Stimulated activated CD4-positive, alpha-beta T cell treated with anti-CD3 and anti-CD28 coated beads, Interleukin-15, amount 100 ng/mL, for 1 hour (primary cell): ENCODE measurements at regions not wholly inside any gene's neighbourhood (a gene's known extent, or its start where the extent isn't known, plus 50 kb on each side); places are given as distances from the start of the nearest gene placed in this dataset.

Source experiments
- DNase-seq, 2 donors: peaks; one replicate each; pipeline ENCODE4 v3.0.0-alpha.2; 2020; ENCODE audit warnings: low read depth in 1 of 2, low spot score in 1 of 2

DNA sequence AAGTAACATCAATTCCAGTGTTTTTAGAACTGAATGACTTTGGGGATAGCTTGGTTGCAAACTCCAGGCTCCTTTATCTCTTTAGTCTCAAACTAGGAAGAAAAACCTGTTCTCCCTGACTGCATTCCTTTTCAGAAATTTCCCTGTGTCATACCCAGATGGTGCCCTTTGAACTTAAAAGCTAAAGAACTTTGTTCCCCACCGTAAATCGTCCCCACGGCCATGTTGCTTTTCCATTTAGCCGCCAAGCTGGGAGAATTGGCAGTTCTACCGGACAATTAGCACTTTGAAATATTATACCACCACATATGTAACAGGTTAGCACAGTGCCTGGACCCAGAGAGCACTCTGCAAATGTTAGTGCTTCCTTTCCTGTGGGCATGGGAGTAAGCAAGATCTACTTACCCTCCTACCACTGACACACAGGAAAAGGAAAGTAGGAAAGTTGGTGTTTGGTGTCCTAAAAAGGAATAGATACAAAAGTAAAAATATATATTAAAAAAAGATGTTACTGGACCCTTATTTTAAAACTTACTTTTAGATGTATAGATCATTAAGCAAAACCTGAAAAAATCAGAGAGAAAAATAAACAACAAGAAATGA, 191.9 kb upstream of the MIR17HG start:
- no peak for DNase-seq

DNA sequence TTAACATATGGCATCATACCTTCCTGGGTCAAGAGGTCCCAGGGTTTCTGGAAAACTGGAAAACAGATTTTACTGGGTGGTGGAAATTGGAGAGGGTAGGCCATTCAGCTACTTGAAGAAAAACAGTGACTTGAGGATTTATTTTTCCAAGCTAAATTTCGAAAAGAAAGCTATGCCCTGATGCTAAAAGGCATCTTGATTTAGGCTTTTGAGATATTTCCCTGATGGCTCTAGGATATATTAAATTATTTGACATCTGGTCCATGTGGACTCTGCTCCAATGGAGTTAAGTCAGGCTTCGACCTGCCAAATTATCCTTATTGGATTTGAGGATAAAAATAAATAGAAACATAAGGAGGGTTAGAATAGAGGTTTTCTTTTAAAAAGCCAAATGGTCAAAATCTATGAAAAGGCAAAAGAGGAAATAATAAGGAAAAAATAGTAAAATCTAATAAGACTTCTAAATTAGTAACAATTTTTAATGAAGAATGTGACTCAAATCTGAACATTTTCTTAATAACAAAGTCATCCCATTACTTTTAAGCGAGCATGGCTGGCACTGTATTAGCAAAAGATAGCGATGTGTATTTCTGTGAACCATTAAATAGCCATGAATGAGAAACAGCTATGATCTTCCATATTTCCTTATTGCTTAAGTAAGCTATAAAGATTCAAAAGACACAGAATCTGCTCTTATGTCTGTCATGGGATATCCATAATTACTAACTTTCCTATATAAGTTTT, 190.0 kb upstream of the MIR17HG start:
- no peak for DNase-seq

DNA sequence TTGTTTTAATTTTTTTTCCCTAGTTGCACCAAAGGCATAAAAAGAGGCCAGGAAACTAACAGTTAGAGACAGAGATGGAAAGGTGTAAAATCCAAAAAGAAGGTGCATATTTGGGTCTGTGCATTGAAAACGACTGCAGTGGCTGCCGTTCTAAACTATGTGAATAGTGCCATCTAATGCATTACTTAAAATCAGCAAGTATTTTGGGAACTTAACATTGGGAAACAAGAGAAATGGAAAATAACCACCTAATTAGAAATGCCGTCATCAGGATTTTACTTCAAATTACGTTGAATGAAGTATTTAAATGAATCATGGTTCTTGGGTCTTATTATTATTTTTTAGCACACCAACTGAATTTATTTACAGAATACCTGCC, 189.5 kb upstream of the MIR17HG start:
- DNase-seq: no peak

DNA sequence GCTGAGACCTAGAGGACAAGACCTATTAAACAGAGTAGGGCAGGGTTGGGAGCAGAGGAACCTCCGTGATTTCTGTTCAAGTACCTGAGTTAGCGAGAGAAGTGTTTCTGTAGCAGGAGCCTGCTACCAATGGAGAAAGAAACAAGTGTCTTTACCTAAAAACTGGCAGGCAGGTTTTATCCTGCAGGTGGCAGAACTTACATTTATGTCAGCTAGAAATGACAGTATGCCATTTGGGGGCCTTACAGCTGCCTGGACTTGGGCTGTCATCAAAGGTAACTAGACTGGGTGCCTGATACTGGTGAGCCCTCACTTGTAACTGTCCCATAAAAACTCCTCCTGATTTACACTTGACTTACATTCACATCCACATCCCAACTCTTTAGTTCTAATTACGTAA, 185.3 kb upstream of the MIR17HG start:
- no peak for DNase-seq

DNA sequence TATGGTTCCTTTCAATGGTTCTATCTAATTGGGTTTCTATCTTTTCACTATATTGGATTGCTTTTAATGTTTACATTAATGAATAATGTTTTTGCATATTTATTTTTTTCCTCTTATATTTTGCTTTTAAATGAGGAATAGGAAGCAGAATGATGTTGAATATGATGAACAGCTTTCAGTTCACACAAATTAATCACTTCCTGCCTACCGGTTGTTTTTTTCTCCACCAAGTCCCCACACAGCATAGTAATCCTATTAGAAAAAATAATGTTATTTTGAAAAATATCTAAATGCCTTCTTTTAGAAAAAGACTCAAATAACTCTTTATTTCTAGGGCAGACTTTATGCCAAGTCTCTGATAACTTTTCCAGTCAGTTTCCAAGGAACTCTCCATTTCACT, 184.9 kb upstream of the MIR17HG start:
- no peak for DNase-seq

DNA sequence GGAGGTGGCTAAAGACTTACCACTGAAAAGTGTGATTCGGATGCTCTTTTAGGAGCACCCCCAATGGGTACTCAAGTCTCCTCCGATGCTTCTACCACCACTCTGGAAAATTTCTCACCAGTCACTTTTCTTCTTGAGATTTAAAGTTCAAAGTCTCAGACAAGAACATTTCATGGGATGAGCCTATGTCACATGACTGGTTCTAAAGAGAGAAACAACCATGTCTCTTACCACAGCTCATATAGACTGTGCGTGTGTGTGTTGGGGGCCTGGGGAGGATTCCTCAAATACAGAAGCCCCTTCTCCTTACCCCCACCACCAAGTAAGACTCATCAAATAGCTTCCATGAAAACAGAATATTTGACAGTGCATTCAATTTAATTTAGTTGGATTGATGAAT, 181.7 kb upstream of the MIR17HG start:
- no peak for DNase-seq

DNA sequence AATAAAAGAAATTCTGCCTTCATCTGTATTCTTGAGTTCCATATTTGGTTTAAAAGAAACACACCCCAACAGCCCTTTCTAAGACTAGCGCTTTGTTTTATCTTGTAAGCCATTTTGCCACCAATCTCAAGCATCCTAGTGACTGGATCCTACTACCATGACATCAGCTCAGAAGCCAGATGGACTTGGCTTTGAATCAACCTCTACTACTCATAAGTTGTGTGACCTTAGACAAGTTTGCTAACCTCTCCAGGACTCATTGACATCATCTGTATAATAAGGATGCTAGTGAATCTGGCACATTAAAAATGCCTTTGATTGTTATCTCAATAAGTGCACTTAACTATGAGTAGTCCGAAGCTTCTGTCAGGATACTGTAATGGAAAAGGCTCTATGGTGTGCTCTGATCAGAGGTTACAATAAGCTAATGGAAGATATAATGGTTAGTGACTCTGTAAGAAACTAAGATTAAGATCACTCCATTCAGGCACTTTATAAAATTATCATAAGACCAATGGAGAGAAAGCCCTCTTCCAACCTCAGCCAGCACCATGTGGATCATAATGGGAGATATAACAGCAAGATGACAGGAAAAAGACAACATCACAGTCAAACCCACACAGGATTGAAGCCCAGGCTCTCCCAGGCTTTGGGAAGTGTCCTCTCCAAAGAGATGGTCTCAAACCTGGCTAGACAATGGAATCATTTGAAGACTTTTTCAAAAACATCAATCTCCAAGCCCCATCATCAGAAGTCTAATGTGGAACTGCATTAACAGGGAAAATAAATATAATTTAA, 180.6 kb upstream of the MIR17HG start:
- no peak for DNase-seq

DNA sequence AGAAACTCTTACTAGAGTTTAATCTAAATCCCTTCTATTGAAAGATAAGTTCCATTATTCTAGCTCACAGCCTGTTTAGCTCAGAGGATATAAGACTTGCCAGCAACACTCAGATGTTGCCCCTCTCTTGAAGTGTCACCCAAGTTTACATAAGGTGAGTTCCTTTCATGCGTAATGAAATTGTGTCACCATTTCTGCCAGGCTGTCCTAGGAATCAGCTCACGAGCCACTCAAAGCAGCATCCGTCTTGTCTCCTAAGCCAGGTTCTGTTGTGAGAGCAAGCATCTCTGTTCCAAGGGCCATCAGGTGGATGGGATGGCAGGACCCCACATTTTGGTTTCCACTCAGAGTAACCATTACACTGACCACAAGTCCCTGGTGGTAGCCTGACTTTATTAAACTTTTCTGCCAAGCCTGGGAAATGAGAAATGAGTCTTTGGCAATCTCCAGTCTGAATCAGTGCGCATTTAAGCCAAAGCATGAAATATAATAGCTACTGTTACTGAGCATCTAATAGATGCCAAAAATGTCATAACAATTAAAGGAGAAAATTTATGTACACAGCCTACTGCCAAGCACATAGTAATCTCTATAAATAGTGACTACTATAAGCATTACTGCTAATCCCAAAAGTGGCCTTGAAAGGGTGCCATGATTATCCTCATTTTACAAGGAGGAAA, 179.6 kb upstream of the MIR17HG start:
- DNase-seq: no peak

DNA sequence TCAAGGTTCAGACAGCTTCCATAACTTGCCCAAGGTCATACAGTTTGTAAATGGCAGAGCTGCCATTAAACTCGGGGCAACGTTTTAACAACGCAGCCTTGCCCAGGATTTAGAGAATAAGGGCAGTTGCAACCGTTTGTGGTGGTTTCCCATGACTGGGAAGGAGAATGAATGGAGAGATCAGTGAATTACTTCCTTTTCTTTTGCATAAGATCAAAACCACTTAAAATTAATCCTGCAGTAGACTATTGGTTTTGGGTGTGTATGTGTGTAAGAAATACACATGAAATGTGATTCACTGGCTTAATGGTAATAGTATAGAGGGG, 179.1 kb upstream of the MIR17HG start:
- no peak for DNase-seq

DNA sequence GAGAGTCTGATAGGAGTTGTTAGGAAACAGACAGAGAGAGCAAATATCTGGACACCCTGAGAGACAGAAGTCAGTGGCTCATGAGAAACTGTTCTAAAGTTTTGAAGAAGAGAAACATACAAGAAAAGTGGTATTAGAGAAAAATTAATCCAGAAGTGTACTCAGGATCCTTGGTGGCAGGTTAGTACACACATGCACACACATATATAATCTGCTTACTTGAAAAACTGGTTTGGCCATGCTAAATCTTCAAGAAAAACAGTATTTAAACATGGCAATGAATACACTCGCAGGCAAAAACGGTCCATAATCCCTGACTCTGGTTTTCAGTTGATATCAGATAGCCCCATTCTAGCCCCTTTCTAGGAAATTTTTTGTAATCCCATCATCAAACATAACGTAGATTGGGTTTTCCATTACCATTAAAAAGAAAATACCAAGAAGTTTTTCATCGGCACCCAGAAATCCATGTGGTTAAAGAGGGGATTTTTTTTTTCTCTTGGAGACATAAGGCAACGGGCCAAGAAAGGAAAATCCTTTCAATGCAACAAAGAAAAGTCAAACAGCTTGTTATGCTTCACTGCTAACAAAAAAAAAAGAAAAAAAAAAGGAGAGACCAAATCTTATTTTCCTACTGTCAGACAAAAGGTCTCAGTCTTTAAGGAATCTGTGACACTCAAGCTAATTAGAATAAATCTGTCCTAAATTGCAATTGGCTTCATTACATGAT, 178.0 kb upstream of the MIR17HG start:
- DNase-seq: no peak

DNA sequence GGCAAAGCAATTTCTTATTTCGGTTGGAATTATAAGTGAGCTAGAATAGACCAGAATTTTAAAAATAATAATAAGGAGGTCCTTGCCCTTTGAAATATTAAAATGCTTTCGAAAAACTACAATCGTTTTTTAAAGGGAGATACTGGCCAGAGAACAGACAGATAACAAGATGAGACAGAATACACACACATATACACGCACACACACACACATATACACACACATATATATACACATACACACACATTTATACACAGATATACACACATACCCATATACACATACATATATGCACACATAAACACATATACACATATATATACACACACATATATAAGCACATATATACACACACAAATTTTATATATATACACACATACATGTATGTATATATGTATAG, 175.3 kb upstream of the MIR17HG start:
- DNase-seq: no peak

DNA sequence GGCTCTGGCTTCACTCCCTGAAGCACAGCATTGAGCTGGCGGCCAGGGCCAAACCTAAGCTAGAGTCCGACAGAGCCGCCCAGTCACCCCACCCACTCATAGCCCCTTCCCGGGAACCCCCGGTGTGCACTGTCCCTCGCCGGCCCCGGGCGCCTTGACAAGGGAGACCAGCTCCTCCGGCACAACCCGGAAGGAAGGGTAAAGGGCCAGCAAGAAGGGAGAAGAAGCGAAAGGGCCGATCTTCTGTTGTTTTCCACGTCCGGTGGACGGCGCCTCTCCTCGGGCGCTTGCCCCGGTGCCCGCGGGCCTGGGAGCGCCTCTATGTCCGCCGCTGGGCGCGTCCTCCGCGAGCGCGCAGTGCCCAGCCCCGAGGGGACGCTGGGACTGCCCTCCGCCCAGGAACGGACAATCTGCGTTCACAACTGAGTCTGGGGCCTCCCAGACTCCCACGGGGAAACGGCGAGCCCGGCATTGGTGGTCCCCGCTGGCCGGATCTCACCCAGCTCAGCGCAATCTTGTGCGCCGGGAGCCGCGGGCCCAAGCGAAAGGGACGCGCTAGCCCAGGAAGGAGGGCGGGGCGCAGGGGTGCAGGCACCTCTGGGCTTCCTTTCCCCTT, 172.5 kb upstream of the MIR17HG start:
- no peak for DNase-seq

DNA sequence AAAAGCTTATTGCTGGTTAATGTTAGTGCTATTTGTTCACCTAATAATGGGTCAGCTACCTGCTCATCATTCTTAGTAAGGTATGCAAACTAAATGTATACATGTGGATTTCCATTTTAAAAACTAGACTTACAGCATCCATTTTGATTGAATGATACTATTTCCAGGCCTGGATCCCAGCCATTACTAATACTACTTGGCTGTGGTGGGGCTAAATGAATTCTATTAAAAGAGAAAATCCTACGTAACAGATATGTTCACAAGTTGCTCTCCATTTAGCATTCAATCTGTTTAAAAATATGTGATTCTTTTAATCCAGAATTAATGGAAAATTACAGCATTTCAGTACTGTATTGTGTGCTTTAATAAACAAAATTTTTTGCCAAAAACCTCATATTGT, 169.4 kb upstream of the MIR17HG start:
- DNase-seq: no peak

DNA sequence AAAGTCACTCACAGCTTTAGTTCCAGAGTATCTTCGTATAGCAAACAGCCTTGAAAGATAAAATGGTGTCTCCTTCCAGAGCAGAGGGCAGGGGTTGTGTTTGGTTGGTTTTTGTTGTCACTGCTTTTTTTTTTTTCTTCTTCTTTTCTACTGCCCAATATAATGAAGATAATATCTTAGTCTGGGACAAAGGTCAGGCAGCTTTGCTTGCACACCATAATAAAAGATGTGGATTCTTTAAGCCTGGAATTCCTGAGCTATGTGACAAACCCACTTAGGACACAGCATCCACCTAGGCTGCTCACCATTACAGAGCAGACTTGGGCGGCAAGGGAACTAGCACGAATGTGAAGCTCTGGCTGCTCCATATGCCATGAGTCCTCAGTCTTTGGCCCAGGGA, 165.6 kb upstream of the MIR17HG start:
- no peak for DNase-seq

DNA sequence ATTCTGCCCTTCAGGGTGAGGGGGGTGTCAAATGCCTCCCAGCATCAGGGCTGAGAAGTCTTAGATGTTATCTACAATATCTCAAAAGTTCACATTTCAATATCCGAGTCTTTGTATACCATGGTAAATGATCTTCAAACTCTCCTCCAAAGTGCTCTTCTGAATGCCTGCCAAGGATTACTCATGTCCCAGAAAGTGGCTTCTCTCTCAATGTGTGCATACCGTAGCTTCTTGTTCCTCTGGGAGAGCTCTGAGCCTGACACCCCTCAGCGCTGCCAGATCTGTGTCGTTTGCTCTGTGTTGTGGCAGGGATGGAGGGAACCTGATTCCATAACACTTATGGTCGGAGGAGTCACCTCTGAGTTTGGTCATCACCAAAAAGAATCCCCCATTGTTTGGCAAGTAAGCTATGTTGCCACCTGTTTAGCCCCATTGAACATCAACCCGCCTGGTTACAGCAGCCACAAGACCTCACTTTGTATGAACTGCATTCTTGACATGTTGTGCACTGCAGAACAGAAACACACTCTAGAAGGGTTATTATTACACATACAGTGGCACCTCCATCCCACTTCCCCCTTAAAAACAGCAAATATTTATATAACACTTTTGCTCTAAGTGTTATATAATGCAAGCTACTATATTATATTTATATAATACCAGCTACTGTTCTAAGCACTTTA, 163.1 kb upstream of the MIR17HG start:
- DNase-seq: no peak

DNA sequence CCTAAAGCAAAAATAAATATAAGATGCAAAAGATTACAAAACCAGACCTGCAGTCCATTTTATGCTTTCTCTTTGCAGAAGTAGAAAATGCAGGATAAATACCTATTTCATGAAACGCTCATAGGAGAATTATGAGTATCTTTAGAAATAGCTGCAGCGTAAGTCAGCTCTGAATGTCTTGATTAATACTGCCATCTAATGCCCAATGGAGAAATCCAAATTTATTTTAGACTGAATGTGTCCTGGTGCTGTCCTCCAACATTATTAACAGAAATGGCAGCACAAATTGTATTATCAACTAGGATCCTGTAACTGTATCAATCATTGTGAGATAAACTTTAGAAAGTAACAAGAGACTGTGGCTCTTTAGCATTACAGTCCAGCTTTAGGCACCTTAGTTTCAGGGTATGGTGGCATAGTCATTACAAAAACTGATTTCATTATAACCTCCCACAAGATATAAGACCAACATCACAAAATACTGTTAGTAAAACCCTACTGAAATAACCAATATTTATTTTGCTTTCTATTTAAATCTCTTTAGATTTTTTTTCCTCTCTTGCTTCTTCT, 162.1 kb upstream of the MIR17HG start:
- no peak for DNase-seq

DNA sequence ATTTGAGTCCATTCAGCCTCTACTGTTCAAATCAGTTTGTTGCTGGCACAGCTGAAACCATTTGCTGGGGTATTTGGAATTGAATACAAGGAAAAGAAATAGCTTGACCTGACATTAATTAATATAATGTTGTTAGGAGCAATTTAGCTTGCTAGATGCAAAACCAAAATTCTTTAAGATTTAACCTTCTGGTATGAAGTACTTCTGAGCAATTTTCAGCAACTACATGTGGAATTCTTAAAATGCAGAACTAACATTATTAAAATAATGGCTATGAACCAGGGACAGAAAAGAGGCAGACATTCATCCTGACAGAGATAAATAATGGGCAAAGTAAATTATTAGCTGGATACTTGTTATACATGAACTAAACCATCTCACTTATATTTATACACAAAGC, 160.0 kb upstream of the MIR17HG start:
- DNase-seq: no peak

DNA sequence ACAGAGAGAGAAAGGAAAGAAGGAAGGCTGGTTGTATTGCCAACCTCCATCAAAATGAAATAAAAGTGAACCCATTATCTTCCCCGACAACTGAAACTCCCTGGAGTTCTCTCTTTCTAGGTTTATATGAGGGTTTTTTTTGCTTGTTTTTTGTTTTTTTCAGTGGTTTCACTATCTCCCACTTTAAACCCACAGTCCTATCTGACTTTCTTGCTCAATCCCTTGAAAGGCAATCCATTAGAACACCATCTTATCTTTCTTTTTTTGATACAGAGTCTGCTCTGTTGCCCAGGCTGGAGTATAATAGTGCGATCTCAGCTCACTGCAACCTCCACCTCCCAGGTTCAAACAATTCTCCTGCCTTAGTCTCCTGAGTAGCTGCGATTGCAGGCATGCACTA, 158.0 kb upstream of the MIR17HG start:
- no peak for DNase-seq

DNA sequence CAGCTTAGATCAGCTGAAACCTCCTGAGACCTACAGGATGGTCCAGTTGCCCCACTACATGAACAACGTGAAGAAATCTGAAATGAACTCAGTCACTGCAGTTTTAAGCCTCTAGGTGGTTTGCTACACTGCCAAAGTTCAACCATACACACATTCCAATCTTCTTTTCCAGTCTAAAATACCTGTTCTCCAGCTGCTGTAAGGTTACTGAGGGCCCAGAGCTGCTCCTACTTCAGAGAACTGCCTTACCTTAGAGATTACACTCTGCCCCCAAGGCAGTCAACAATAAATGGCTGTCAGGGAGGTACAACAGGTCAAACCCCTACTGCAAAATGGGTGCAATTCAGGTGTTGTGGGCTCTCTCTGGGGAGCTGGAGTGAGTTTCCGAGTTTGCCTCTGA, 154.1 kb upstream of the MIR17HG start:
- no peak for DNase-seq

DNA sequence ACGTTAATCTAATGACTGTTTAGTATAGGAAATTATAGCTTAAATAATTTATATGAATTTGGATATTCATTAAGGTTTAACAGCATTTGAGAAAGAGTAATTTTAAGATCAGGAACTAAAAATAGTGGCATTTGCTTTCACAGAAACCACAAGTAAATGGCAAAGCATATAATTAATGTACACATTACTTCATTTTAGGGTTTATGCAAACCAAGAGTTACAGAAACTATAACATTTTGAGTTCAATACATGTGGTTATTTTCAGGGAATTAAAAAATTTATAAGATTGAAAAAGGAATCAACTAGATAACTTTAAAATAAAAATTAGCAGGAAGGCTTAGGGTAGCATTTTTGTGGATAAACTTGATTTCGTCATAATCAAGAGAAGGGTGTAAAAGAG, 151.7 kb upstream of the MIR17HG start:
- no peak for DNase-seq
